HEK293 (cell line): ENCODE measurements at regions not wholly inside any gene's neighbourhood (a gene's known extent, or its start where the extent isn't known, plus 50 kb on each side); places are given as distances from the start of the nearest gene placed in this dataset.

ENCODE experiments used
- ATF2 ChIP-seq: fragments of 450-650 bp; formaldehyde crosslinking; IDR thresholded peaks from 2 replicates; pipeline ENCODE4 v1.5.1; 2016; ENCODE audit warnings: missing biosample characterization, missing genetic modification characterization, low read depth
- FEZF1 ChIP-seq: fragments of 450-650 bp; formaldehyde crosslinking; IDR thresholded peaks from 2 replicates; pipeline ENCODE4 v1.5.1; 2016; ENCODE audit warnings: missing biosample characterization, missing genetic modification characterization
- GFI1B ChIP-seq: fragments of 450-650 bp; formaldehyde crosslinking; IDR thresholded peaks from 2 replicates; pipeline ENCODE4 v1.5.1; 2016; ENCODE audit warnings: missing biosample characterization, missing genetic modification characterization
- GLI2 ChIP-seq: fragments of 450-650 bp; formaldehyde crosslinking; IDR thresholded peaks from 2 replicates; pipeline ENCODE4; 2017; ENCODE audit warnings: missing biosample characterization, missing genetic modification characterization, low read depth, borderline replicate concordance
- HIC1 ChIP-seq: fragments of 450-650 bp; formaldehyde crosslinking; IDR thresholded peaks from 2 replicates; pipeline ENCODE4 v1.5.1; 2016; ENCODE audit warnings: missing biosample characterization, missing genetic modification characterization
- HOXC10 ChIP-seq: sonication (generic); formaldehyde crosslinking; IDR thresholded peaks from 2 replicates; pipeline ENCODE4 v1.8.1; 2023; ENCODE audit warnings: mild to moderate bottlenecking, missing genetic modification reagents
- PBX3 ChIP-seq: sonication (generic); formaldehyde crosslinking; IDR thresholded peaks from 2 replicates; pipeline ENCODE4 v1.8.1; 2022; ENCODE audit warnings: mild to moderate bottlenecking, moderate library complexity, missing genetic modification reagents
- PRDM1 ChIP-seq: fragments of 450-650 bp; formaldehyde crosslinking; IDR thresholded peaks from 2 replicates; pipeline ENCODE4; 2016; ENCODE audit warnings: missing biosample characterization, missing genetic modification characterization
- REPIN1 ChIP-seq: fragments of 450-650 bp; formaldehyde crosslinking; IDR thresholded peaks from 2 replicates; pipeline ENCODE4 v1.5.1; 2017; ENCODE audit warnings: missing biosample characterization, missing genetic modification characterization, low read depth
- ZBTB11 ChIP-seq: fragments of 450-650 bp; formaldehyde crosslinking; conservative IDR thresholded peaks from 2 replicates; pipeline ENCODE4 v1.5.1; 2016; ENCODE audit warnings: low read depth, missing biosample characterization, missing genetic modification characterization
- ZBTB20 ChIP-seq: fragments of 450-650 bp; formaldehyde crosslinking; IDR thresholded peaks from 2 replicates; pipeline ENCODE4 v1.5.1; 2016; ENCODE audit warnings: missing biosample characterization, missing genetic modification characterization
- ZBTB48 ChIP-seq: fragments of 450-650 bp; formaldehyde crosslinking; IDR thresholded peaks from 2 replicates; pipeline ENCODE4 v1.5.1; 2016; ENCODE audit warnings: missing biosample characterization, missing genetic modification characterization
- ZFHX2 ChIP-seq: fragments of 450-650 bp; formaldehyde crosslinking; conservative IDR thresholded peaks from 2 replicates; pipeline ENCODE4 v1.5.1; 2016; ENCODE audit warnings: missing biosample characterization, missing genetic modification characterization
- ZNF133 ChIP-seq: fragments of 450-650 bp; formaldehyde crosslinking; IDR thresholded peaks from 2 replicates; pipeline ENCODE4 v1.5.1; 2016; ENCODE audit warnings: missing biosample characterization, missing genetic modification characterization
- ZNF175 ChIP-seq: fragments of 450-650 bp; formaldehyde crosslinking; IDR thresholded peaks from 2 replicates; pipeline ENCODE4 v1.5.1; 2016; ENCODE audit warnings: missing biosample characterization, missing genetic modification characterization
- ZNF214 ChIP-seq: fragments of 450-650 bp; formaldehyde crosslinking; IDR thresholded peaks from 2 replicates; pipeline ENCODE4 v1.5.1; 2017; ENCODE audit warnings: missing biosample characterization, mild to moderate bottlenecking, missing genetic modification characterization, borderline replicate concordance
- ZNF292 ChIP-seq: fragments of 450-650 bp; formaldehyde crosslinking; IDR thresholded peaks from 2 replicates; pipeline ENCODE4 v1.5.1; 2016; ENCODE audit warnings: low read depth, missing biosample characterization, missing genetic modification characterization, borderline replicate concordance
- ZNF433 ChIP-seq: fragments of 450-650 bp; formaldehyde crosslinking; IDR thresholded peaks from 2 replicates; pipeline ENCODE4 v1.5.1; 2016; ENCODE audit warnings: missing biosample characterization, missing genetic modification characterization, low read depth
- ZNF473 ChIP-seq: fragments of 450-650 bp; formaldehyde crosslinking; IDR thresholded peaks from 2 replicates; pipeline ENCODE4 v1.5.1; 2017; ENCODE audit warnings: missing biosample characterization, missing genetic modification characterization
- ZNF48 ChIP-seq: fragments of 450-650 bp; formaldehyde crosslinking; IDR thresholded peaks from 2 replicates; pipeline ENCODE4 v1.5.1; 2016; ENCODE audit warnings: missing biosample characterization, missing genetic modification characterization
- ZNF488 ChIP-seq: fragments of 450-650 bp; formaldehyde crosslinking; IDR thresholded peaks from 2 replicates; pipeline ENCODE4 v1.5.1; 2016; ENCODE audit warnings: missing biosample characterization, missing genetic modification characterization
- ZNF529 ChIP-seq: fragments of 450-650 bp; formaldehyde crosslinking; IDR thresholded peaks from 2 replicates; pipeline ENCODE4 v1.5.1; 2017; ENCODE audit warnings: missing genetic modification characterization, missing biosample characterization; ENCODE audit not compliant: insufficient replicate concordance
- ZNF549 ChIP-seq: fragments of 450-650 bp; IDR thresholded peaks from 2 replicates; pipeline ENCODE4 v1.5.1; 2018; ENCODE audit warnings: missing biosample characterization, missing genetic modification characterization, mild to moderate bottlenecking, inconsistent platforms, moderate library complexity
- ZNF585B ChIP-seq: fragments of 450-650 bp; formaldehyde crosslinking; IDR thresholded peaks from 2 replicates; pipeline ENCODE4 v1.5.1; 2016; ENCODE audit warnings: missing biosample characterization, missing genetic modification characterization
- ZNF626 ChIP-seq: fragments of 450-650 bp; sonication (Bioruptor Pico); formaldehyde crosslinking; IDR thresholded peaks from 2 replicates; pipeline ENCODE4 v1.5.1; 2018; ENCODE audit warnings: missing biosample characterization, missing genetic modification characterization, inconsistent platforms
- ZNF670 ChIP-seq: fragments of 450-650 bp; formaldehyde crosslinking; IDR thresholded peaks from 2 replicates; pipeline ENCODE4 v1.5.1; 2016; ENCODE audit warnings: missing biosample characterization, missing genetic modification characterization, low read depth
- ZNF776 ChIP-seq: fragments of 450-650 bp; formaldehyde crosslinking; IDR thresholded peaks from 2 replicates; pipeline ENCODE4 v1.5.0; 2017; ENCODE audit warnings: missing biosample characterization, missing genetic modification characterization, borderline replicate concordance
- ZNF830 ChIP-seq: fragments of 450-650 bp; IDR thresholded peaks from 2 replicates; pipeline ENCODE4 v1.5.0; 2018; ENCODE audit warnings: missing biosample characterization, missing genetic modification characterization, low read depth, mild to moderate bottlenecking, moderate library complexity
- ZSCAN18 ChIP-seq: fragments of 450-650 bp; formaldehyde crosslinking; IDR thresholded peaks from 2 replicates; pipeline ENCODE4 v1.5.1; 2016; ENCODE audit warnings: missing biosample characterization, missing genetic modification characterization

- TF ChIP-seq HIC1 (tag by site-specific recombination) (no peak), ZNF48 (no peak), FEZF1 (tag by site-specific recombination) (no peak), ZNF133 (no peak), ZSCAN18 (tag by site-specific recombination) (no peak), ZNF830 (tag by site-specific recombination) (no peak), ZFHX2 (tag by site-specific recombination) (no peak), PRDM1 (tag by site-specific recombination) (no peak), ZBTB11 (peak; percentile 82), ZNF585B (tag by site-specific recombination) (no peak), ZNF292 (tag by site-specific recombination) (peak; percentile 39; the same call in 1 of the 2 replicates), ZBTB20 (tag by site-specific recombination) (no peak), ZNF529 (tag by site-specific recombination) (peak; percentile 78), ZNF175 (tag by site-specific recombination) (no peak), REPIN1 (tag by site-specific recombination) (no peak), ZNF776 (tag by site-specific recombination) (no peak), ZNF626 (tag by site-specific recombination) (no peak), HOXC10 (CRISPR knock-in tag) (no peak), ZNF214 (tag by site-specific recombination) (no peak), ZBTB48 (tag by site-specific recombination) (no peak), ATF2 (tag by site-specific recombination) (no peak), GLI2 (tag by site-specific recombination) (peak; percentile 29; the same call in 1 of the 2 replicates), ZNF473 (tag by site-specific recombination) (no peak), GFI1B (tag by site-specific recombination) (0 out of 2 replicates have a peak, but pooled peaks have one; percentile 18), ZNF488 (no peak), ZNF549 (tag by site-specific recombination) (no peak), ZNF433 (tag by site-specific recombination) (peak; percentile 68; the same call in 1 of the 2 replicates), PBX3 (CRISPR knock-in tag) (no peak), ZNF670 (tag by site-specific recombination) (no peak)
Observed at GRCh38 chr6:125367036-125367782, 65.4 kb upstream of the HDDC2 start (continued).
